ENCODE measurements at regions not wholly inside any gene's neighbourhood (a gene's known extent, or its start where the extent isn't known, plus 50 kb on each side); places are given as distances from the start of the nearest gene placed in this dataset.

DNA sequence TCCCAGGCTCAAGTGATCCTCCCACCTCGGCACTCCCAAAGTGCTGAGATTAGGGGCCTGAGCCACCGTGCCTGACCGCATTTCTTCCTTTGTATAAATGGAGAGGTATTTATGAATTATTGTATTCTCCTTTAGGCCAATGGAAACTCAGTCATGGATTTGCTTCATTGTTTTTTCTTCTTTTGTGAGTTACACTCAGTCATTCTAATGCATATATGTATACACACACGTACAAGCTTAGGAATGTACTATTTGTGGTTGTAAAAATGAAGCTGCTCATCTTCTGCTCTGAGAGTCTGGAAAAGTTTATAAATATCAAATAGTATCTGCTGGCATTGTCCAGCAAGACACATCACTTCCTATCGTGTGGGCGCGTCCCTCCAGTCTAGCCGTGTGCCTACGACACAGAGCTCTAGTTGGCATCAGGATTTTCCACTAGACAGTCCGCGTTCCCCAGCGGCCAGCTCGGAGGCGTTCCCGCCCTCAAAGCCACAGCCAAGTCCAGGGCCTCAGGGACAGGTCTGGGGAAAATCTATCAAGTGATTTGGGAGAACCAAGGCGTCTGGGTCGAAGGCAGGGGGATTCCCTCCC lies 215.2 kb downstream of the NFATC2 start:
- DNase-seq (ENCODE audit: low read depth in 2 of 2), result peak; percentile 53 to 96
- TF ChIP-seq CTCF (IDR thresholded peaks at IDR 0.05; ENCODE audit: low read depth, low read length), result no peak
- no peak overlapping the region for H3K4me3 ChIP-seq (replicated peaks in 1 of 2; ENCODE audit: low read depth in 2 of 2, low read length in 2 of 2)

- peak; percentile 59 for TF ChIP-seq CTCF (IDR thresholded peaks at IDR 0.05; ENCODE audit: low read depth, low read length)
- H3K4me3 ChIP-seq (replicated peaks in 1 of 2; ENCODE audit: low read depth in 2 of 2, low read length in 2 of 2), result no peak overlapping the region
- peak; percentile 24 to 58 for DNase-seq (ENCODE audit: low read depth in 2 of 2)
Observed at GRCh38 chr20:51326201-51326819, 216.2 kb downstream of the NFATC2 start.

DNA sequence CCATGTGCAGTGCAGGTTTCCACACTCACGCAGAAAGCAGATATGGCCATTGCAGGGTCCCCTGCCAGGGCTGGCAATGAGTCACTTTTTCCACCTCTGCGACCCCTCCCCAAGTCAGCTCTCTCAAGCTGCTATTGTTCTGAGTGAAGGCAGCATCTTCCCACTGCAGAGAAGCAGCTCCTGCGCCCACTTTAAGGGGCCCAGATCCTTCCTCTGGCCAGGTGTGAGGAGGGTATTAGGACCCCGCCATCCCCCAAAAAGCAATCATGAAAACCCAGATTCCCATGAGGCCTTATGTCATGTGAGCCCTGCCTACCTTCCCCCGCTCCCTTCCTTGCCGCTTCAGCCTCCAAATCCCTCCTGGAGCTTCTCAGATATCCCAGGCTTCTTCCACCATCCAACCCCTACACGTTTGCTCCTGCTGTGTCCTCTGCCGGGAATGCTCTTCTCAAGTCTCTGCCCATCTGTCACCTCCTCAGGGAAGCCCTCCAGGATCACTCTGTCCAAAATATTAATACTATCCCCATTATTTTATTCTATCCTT lies 220.3 kb downstream of the NFATC2 start:
- TF ChIP-seq CTCF (IDR thresholded peaks at IDR 0.05; ENCODE audit: low read depth, low read length), result no peak
- DNase-seq (ENCODE audit: low read depth in 2 of 2), result no peak

GRCh38 chr20:51321343-51322163 lies 221.0 kb downstream of the NFATC2 start:
- no peak overlapping the region for H3K4me3 ChIP-seq (replicated peaks in 1 of 2; ENCODE audit: low read depth in 2 of 2, low read length in 2 of 2)
- no peak for DNase-seq (ENCODE audit: low read depth in 2 of 2)
- no peak for TF ChIP-seq CTCF (IDR thresholded peaks at IDR 0.05; ENCODE audit: low read depth, low read length)

More for the DNA sequence above, 220.3 kb downstream of the NFATC2 start:
- no peak overlapping the region for H3K4me3 ChIP-seq (replicated peaks in 1 of 2; ENCODE audit: low read depth in 2 of 2, low read length in 2 of 2)

GRCh38 chr20:51319522-51319921 lies 223.0 kb downstream of the NFATC2 start:
- TF ChIP-seq CTCF (IDR thresholded peaks at IDR 0.05; ENCODE audit: low read depth, low read length), result no peak
- no peak overlapping the region for H3K4me3 ChIP-seq (replicated peaks in 1 of 2; ENCODE audit: low read depth in 2 of 2, low read length in 2 of 2)
- DNase-seq (ENCODE audit: low read depth in 2 of 2), result no peak

DNA sequence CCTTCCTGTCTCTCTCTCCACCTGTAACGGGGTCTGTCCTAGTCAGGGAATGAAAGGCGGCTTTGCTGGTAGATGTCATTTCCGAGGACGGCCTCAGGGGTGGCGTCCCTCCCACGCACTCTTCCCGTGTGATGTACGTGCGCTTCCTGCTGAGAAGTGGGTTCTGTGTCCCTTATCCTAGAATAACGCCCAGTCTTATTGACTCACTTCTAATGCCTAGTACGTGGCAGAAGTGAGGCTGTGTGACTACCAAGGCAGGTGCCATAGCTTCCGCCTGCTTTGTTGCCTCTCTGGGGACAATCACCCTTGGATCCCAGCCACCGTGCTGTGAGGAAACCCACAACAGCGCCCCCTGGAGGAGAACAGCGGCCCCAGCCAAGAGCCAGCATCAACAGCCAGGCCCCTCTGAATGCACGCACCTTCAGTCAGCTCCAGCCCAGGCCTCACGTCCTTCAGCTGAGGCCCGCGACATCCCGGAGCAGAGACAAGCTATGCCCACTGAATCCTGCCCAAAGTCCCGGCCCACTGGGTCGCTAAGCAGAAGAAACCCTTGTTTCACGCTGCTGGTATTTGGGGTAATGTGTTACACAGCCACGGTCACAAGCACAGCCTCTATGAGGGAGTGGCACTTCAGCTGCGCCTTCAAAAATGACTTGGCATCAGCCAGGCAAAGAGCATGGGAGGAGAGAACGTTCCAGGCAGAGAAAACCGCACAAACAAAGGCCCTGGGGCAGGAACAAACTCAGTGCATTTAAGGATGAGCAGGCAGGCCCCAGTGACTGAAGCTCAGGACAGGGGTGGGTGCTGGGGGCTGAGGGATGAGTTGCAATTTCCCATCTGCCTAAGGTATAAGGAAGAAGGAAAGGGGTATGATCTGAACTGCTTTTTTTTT lies 224.2 kb downstream of the NFATC2 start:
- DNase-seq (ENCODE audit: low read depth in 2 of 2), result peak; percentile 24 to 62
- peak; percentile 72 for TF ChIP-seq CTCF (IDR thresholded peaks at IDR 0.05; ENCODE audit: low read depth, low read length)
- no peak overlapping the region for H3K4me3 ChIP-seq (replicated peaks in 1 of 2; ENCODE audit: low read depth in 2 of 2, low read length in 2 of 2)

Measured in cardiac fibroblast (primary cell).